ENCODE measurements at regions not wholly inside any gene's neighbourhood (a gene's known extent, or its start where the extent isn't known, plus 50 kb on each side); places are given as distances from the start of the nearest gene placed in this dataset.

DNA sequence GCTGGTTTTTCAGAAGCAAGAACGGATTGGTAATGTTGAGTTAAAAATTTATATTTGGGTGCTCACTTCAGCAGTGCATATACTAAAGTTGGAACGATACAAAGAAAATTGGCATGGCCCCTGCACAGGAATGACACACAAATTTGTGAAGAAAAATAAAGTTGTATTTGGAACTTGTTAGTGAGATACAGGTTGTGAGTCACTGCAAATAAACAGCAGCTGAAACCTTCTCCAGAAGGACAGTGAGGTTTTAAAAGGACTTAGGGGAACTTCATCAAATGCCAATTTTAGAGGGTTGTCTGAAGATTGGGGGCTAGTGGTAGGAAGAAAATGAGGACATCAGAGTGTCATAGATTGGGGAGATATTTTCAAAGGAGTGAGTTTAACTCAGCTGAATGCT, 79.7 kb upstream of the ELOVL6 start:
- H3K9me3 ChIP-seq (ENCODE audit: low read length): no peaks in the 10 kb centered on the region
- H3K4me2 ChIP-seq (ENCODE audit: low read length): no peak overlapping the region
- H3K36me3 ChIP-seq (ENCODE audit: insufficient read depth, low read length): no peaks in the 10 kb centered on the region
- TF ChIP-seq EZH2phosphoT487 (IDR thresholded peaks at IDR 0.05; ENCODE audit: borderline replicate concordance, low read depth, low read length): no peak
- TF ChIP-seq, protein P1, sequence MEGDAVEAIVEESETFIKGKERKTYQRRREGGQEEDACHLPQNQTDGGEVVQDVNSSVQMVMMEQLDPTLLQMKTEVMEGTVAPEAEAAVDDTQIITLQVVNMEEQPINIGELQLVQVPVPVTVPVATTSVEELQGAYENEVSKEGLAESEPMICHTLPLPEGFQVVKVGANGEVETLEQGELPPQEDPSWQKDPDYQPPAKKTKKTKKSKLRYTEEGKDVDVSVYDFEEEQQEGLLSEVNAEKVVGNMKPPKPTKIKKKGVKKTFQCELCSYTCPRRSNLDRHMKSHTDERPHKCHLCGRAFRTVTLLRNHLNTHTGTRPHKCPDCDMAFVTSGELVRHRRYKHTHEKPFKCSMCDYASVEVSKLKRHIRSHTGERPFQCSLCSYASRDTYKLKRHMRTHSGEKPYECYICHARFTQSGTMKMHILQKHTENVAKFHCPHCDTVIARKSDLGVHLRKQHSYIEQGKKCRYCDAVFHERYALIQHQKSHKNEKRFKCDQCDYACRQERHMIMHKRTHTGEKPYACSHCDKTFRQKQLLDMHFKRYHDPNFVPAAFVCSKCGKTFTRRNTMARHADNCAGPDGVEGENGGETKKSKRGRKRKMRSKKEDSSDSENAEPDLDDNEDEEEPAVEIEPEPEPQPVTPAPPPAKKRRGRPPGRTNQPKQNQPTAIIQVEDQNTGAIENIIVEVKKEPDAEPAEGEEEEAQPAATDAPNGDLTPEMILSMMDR (conservative IDR thresholded peaks at IDR 0.05; ENCODE audit: low read length): no peak
- POLR2A ChIA-PET: interaction anchor here (0.7 to 1.5 kb wide), 2 partner anchors 142 to 268 kb away, joined by 3 read pairs; no protein-coding TSS in a partner anchor
- no peak overlapping the region for H3K27ac ChIP-seq (ENCODE audit: low read depth, low read length, poor library complexity, severe bottlenecking)
- H3K79me2 ChIP-seq (ENCODE audit: insufficient read depth, low read depth, low read length): no peaks in the 10 kb centered on the region
- H3K4me3 ChIP-seq (ENCODE audit: low read depth, low read length, poor library complexity, severe bottlenecking): no peak overlapping the region
- H3K9me2 ChIP-seq (ENCODE audit: insufficient read depth, low read length): no peaks in the 10 kb centered on the region
- no peaks in the 10 kb centered on the region for H4K20me1 ChIP-seq (ENCODE audit: insufficient read depth, low read length)
- H3K4me1 ChIP-seq (ENCODE audit: insufficient read depth, low read length, poor library complexity, severe bottlenecking): no peaks in the 10 kb centered on the region
- no peak overlapping the region for H2AFZ ChIP-seq (ENCODE audit: low read length)
- CTCF ChIA-PET (ENCODE audit: unreplicated experiment): no interaction called here
- intact Hi-C loops (cut with micrococcal nuclease; ENCODE audit: unreplicated experiment): no loop called here
- no TSS peak for BruUV-seq (replicated peaks)
- DNase-seq (ENCODE audit: low spot score): no peak

DNA sequence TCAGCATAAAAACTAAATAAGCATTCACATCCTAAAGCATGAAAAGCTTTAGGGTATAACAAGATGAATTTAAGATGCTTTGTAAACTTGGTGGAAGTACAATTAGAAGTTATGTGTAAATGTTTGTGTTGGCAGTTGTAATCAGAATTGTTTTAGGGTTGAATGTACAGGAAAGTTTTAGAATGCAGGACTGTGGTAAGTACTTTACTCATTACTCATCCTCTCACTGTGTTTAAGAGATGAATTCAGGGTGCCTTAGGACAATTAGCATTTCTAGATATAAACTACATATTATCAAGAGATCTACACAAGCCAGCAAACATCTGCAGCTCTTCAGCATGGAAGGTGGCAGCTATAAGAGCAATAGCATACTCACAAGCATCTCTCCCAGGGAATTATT, 77.5 kb upstream of the ELOVL6 start:
- CTCF ChIA-PET (ENCODE audit: unreplicated experiment): no interaction called here
- Histone ChIP-seq H3K4me3 (ENCODE audit: low read depth, low read length, poor library complexity, severe bottlenecking) (no peak overlapping the region), H3K27ac (ENCODE audit: low read depth, low read length, poor library complexity, severe bottlenecking) (no peak overlapping the region), H2AFZ (ENCODE audit: low read length) (no peak overlapping the region), H3K4me1 (ENCODE audit: insufficient read depth, low read length, poor library complexity, severe bottlenecking) (no peaks in the 10 kb centered on the region), H3K79me2 (ENCODE audit: insufficient read depth, low read depth, low read length) (no peaks in the 10 kb centered on the region), H3K9me2 (ENCODE audit: insufficient read depth, low read length) (no peaks in the 10 kb centered on the region), H4K20me1 (ENCODE audit: insufficient read depth, low read length) (no peaks in the 10 kb centered on the region), H3K36me3 (ENCODE audit: insufficient read depth, low read length) (no peaks in the 10 kb centered on the region), H3K4me2 (ENCODE audit: low read length) (no peak overlapping the region), H3K9me3 (ENCODE audit: low read length) (no peaks in the 10 kb centered on the region)
- intact Hi-C loops (cut with micrococcal nuclease; ENCODE audit: unreplicated experiment): no loop called here
- TF ChIP-seq EZH2phosphoT487 (IDR thresholded peaks at IDR 0.05; ENCODE audit: borderline replicate concordance, low read depth, low read length): no peak
- TF ChIP-seq, protein P1 (conservative IDR thresholded peaks at IDR 0.05; ENCODE audit: low read length): no peak
- DNase-seq (ENCODE audit: low spot score): no peak
- BruUV-seq (replicated peaks): no TSS peak
- POLR2A ChIA-PET: interaction anchor here (0.7 to 1.1 kb wide), 3 partner anchors 9 to 405 kb away, joined by 3 read pairs; no protein-coding TSS in a partner anchor

DNA sequence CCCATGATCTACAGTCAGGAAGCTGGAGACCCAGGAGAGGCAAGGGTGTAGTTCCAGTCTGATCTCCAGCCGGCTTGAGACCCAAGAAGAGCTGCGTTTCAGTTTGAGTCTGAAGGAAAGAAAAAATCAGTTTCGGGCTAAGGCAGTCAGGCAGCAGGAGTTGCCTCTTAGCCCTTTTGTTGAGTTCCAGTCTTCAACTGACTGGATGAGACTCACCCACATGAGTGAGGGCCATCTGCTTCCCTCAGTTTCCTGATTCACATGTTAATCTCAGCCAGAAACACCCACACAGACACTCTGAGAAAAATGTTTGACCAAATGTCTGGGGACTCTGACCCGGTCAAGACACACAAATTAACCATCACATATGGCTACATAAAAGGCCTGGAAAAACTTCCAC, 73.6 kb upstream of the ELOVL6 start:
- no peak overlapping the region for H3K4me2 ChIP-seq (ENCODE audit: low read length)
- no TSS peak for BruUV-seq (replicated peaks)
- DNase-seq (ENCODE audit: low spot score): no peak

More for the DNA sequence above, 73.6 kb upstream of the ELOVL6 start:
- no peak overlapping the region for H3K4me3 ChIP-seq (ENCODE audit: low read depth, low read length, poor library complexity, severe bottlenecking)
- H3K4me1 ChIP-seq (ENCODE audit: insufficient read depth, low read length, poor library complexity, severe bottlenecking): no peaks in the 10 kb centered on the region
- ChIA-PET CTCF (ENCODE audit: unreplicated experiment) (no interaction called here), POLR2A (no interaction called here)
- intact Hi-C loops (cut with micrococcal nuclease; ENCODE audit: unreplicated experiment): no loop called here
- TF ChIP-seq EZH2phosphoT487 (IDR thresholded peaks at IDR 0.05; ENCODE audit: borderline replicate concordance, low read depth, low read length): no peak
- TF ChIP-seq, protein P1 (conservative IDR thresholded peaks at IDR 0.05; ENCODE audit: low read length): no peak
- H2AFZ ChIP-seq (ENCODE audit: low read length): no peak overlapping the region
- H3K27ac ChIP-seq (ENCODE audit: low read depth, low read length, poor library complexity, severe bottlenecking): no peak overlapping the region
- H3K36me3 ChIP-seq (ENCODE audit: insufficient read depth, low read length): no peaks in the 10 kb centered on the region
- no peaks in the 10 kb centered on the region for H3K9me3 ChIP-seq (ENCODE audit: low read length)
- H3K9me2 ChIP-seq (ENCODE audit: insufficient read depth, low read length): no peaks in the 10 kb centered on the region
- no peaks in the 10 kb centered on the region for H3K79me2 ChIP-seq (ENCODE audit: insufficient read depth, low read depth, low read length)
- no peaks in the 10 kb centered on the region for H4K20me1 ChIP-seq (ENCODE audit: insufficient read depth, low read length)

Data from OCI-LY7 (cell line).